ENCODE measurements at regions not wholly inside any gene's neighbourhood (a gene's known extent, or its start where the extent isn't known, plus 50 kb on each side); places are given as distances from the start of the nearest gene placed in this dataset.

DNA sequence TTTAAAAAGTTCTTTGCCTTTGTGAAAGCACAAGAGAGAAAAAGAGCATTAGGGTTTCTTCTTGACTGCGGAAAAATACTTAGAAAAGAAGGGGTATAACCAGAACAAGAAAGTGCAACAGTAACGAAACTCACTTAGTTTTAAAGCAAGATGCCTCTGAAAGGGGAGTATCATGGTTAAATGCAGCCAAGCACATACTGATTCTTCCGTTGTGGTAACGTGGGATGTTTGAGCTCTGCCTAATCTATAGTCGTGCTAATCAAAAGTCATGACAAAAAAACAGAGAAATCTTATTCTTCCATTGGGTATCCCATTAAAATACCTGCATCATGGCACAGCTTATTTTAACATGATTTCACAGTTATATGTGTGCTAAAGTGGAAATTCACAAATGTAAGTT lies 187.8 kb upstream of the LRFN5 start:
- Histone ChIP-seq H3K4me3 (no peak overlapping the region), H3K27me3 (no peaks in the 10 kb centered on the region), H3K36me3 (no peaks in the 10 kb centered on the region), H3K4me1 (no peaks in the 10 kb centered on the region), H3K9me3 (no peaks in the 10 kb centered on the region), H3K27ac (no peak overlapping the region)
- intact Hi-C loops (cut with DNase I): no loop called here
- TF ChIP-seq CTCF (IDR thresholded peaks at IDR 0.05): no peak
- TF ChIP-seq POLR2A (IDR thresholded peaks at IDR 0.05): no peak
- TF ChIP-seq POLR2AphosphoS5 (IDR thresholded peaks at IDR 0.05; ENCODE audit: insufficient read depth in 1 of 2, low read depth in 1 of 2): no peak
- DNase-seq (ENCODE audit: extremely low spot score in 2 of 2): no peak

DNA sequence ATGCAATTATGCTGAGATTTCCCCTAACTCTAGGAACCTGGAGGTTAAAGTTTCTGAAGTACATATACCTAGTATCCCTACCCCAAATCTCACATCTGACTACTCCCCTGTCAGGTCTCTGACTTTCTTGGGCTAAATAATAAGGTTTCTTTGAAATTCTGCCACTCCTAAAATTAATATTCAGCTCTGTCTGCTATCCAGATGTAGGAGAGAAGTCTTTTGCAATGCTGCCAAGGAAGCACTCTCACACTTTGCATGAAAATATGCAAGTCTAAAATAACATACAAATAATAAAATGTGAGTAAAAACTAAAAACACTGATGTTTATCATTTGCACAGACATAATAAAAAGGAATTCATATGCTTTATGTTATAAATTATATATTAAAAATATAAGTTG lies 196.9 kb upstream of the LRFN5 start:
- no peak for DNase-seq (ENCODE audit: extremely low spot score in 2 of 2)
- Histone ChIP-seq H3K9me3 (no peaks in the 10 kb centered on the region), H3K27me3 (no peaks in the 10 kb centered on the region), H3K36me3 (no peaks in the 10 kb centered on the region), H3K4me3 (no peak overlapping the region), H3K4me1 (no peaks in the 10 kb centered on the region), H3K27ac (no peak overlapping the region)
- TF ChIP-seq CTCF (IDR thresholded peaks at IDR 0.05) (no peak), POLR2AphosphoS5 (IDR thresholded peaks at IDR 0.05; ENCODE audit: insufficient read depth in 1 of 2, low read depth in 1 of 2) (no peak), POLR2A (IDR thresholded peaks at IDR 0.05) (no peak)
- intact Hi-C loops (cut with DNase I): no loop called here

- Histone ChIP-seq H3K9me3 (no peaks in the 10 kb centered on the region), H3K27ac (no peak overlapping the region), H3K4me1 (no peaks in the 10 kb centered on the region), H3K27me3 (no peaks in the 10 kb centered on the region), H3K36me3 (no peaks in the 10 kb centered on the region), H3K4me3 (no peak overlapping the region)
- TF ChIP-seq POLR2A (IDR thresholded peaks at IDR 0.05) (no peak), CTCF (IDR thresholded peaks at IDR 0.05) (no peak), POLR2AphosphoS5 (IDR thresholded peaks at IDR 0.05; ENCODE audit: insufficient read depth in 1 of 2, low read depth in 1 of 2) (no peak)
- no peak for DNase-seq (ENCODE audit: extremely low spot score in 2 of 2)
- intact Hi-C loops (cut with DNase I): no loop called here
Measured at GRCh38 chr14:41404126-41404525, 202.6 kb upstream of the LRFN5 start.

- no peak for TF ChIP-seq POLR2A (IDR thresholded peaks at IDR 0.05)
- TF ChIP-seq CTCF (IDR thresholded peaks at IDR 0.05): no peak
- TF ChIP-seq POLR2AphosphoS5 (IDR thresholded peaks at IDR 0.05; ENCODE audit: insufficient read depth in 1 of 2, low read depth in 1 of 2): no peak
- no peak overlapping the region for H3K27ac ChIP-seq
- no peaks in the 10 kb centered on the region for H3K27me3 ChIP-seq
- intact Hi-C loops (cut with DNase I): no loop called here
- no peak overlapping the region for H3K4me3 ChIP-seq
- no peaks in the 10 kb centered on the region for H3K4me1 ChIP-seq
- H3K36me3 ChIP-seq: no peaks in the 10 kb centered on the region
- DNase-seq (ENCODE audit: extremely low spot score in 2 of 2): no peak
- no peaks in the 10 kb centered on the region for H3K9me3 ChIP-seq
Measured at GRCh38 chr14:41403360-41403759, 203.3 kb upstream of the LRFN5 start.

- Histone ChIP-seq H3K27me3 (no peaks in the 10 kb centered on the region), H3K4me3 (no peak overlapping the region), H3K9me3 (no peaks in the 10 kb centered on the region), H3K27ac (no peak overlapping the region), H3K4me1 (no peaks in the 10 kb centered on the region), H3K36me3 (no peaks in the 10 kb centered on the region)
- TF ChIP-seq POLR2A (IDR thresholded peaks at IDR 0.05) (no peak), CTCF (IDR thresholded peaks at IDR 0.05) (no peak), POLR2AphosphoS5 (IDR thresholded peaks at IDR 0.05; ENCODE audit: insufficient read depth in 1 of 2, low read depth in 1 of 2) (no peak)
- no peak for DNase-seq (ENCODE audit: extremely low spot score in 2 of 2)
- intact Hi-C loops (cut with DNase I): no loop called here
Measured at GRCh38 chr14:41397926-41398325, 208.8 kb upstream of the LRFN5 start.
